ENCODE measurements at regions not wholly inside any gene's neighbourhood (a gene's known extent, or its start where the extent isn't known, plus 50 kb on each side); places are given as distances from the start of the nearest gene placed in this dataset.

- TF ChIP-seq CTCF (IDR thresholded peaks at IDR 0.05; ENCODE audit: insufficient read depth, low read length, severe bottlenecking): no peak
- FAIRE-seq (no peak), DNase-seq (ENCODE audit: low read depth) (no peak)
- Histone ChIP-seq H3K4me3 (ENCODE audit: low read depth, low read length) (no peak overlapping the region), H3K36me3 (ENCODE audit: control insufficient read depth, insufficient read depth, low read length) (no peaks in the 10 kb centered on the region), H3K27me3 (ENCODE audit: control insufficient read depth, insufficient read depth, low read length) (no peaks in the 10 kb centered on the region)
Observed at GRCh38 chr5:105133087-105133486, 1570.5 kb upstream of the NUDT12 start.

GRCh38 chr5:105132581-105132980 is 1570.0 kb upstream of the NUDT12 start:
- no peak for TF ChIP-seq CTCF (IDR thresholded peaks at IDR 0.05; ENCODE audit: insufficient read depth, low read length, severe bottlenecking)
- no peaks in the 10 kb centered on the region for H3K27me3 ChIP-seq (ENCODE audit: control insufficient read depth, insufficient read depth, low read length)
- FAIRE-seq (no peak), DNase-seq (ENCODE audit: low read depth) (no peak)
- H3K36me3 ChIP-seq (ENCODE audit: control insufficient read depth, insufficient read depth, low read length): no peaks in the 10 kb centered on the region
- H3K4me3 ChIP-seq (ENCODE audit: low read depth, low read length): no peak overlapping the region

- FAIRE-seq (no peak), DNase-seq (ENCODE audit: low read depth) (no peak)
- Histone ChIP-seq H3K27me3 (ENCODE audit: control insufficient read depth, insufficient read depth, low read length) (no peaks in the 10 kb centered on the region), H3K36me3 (ENCODE audit: control insufficient read depth, insufficient read depth, low read length) (no peaks in the 10 kb centered on the region), H3K4me3 (ENCODE audit: low read depth, low read length) (no peak overlapping the region)
- TF ChIP-seq CTCF (IDR thresholded peaks at IDR 0.05; ENCODE audit: insufficient read depth, low read length, severe bottlenecking): no peak
Observed at GRCh38 chr5:105131045-105131444, 1568.5 kb upstream of the NUDT12 start.

- no peaks in the 10 kb centered on the region for H3K27me3 ChIP-seq (ENCODE audit: control insufficient read depth, insufficient read depth, low read length)
- peak; percentile 20 for DNase-seq (ENCODE audit: low read depth)
- FAIRE-seq: no peak
- TF ChIP-seq CTCF (IDR thresholded peaks at IDR 0.05; ENCODE audit: insufficient read depth, low read length, severe bottlenecking): no peak
- H3K36me3 ChIP-seq (ENCODE audit: control insufficient read depth, insufficient read depth, low read length): no peaks in the 10 kb centered on the region
- no peak overlapping the region for H3K4me3 ChIP-seq (ENCODE audit: low read depth, low read length)
Observed at GRCh38 chr5:105101577-105101976, 1539.0 kb upstream of the NUDT12 start.

GRCh38 chr5:105088961-105089360 is 1526.4 kb upstream of the NUDT12 start:
- TF ChIP-seq CTCF (IDR thresholded peaks at IDR 0.05; ENCODE audit: insufficient read depth, low read length, severe bottlenecking): no peak
- Histone ChIP-seq H3K4me3 (ENCODE audit: low read depth, low read length) (no peak overlapping the region), H3K27me3 (ENCODE audit: control insufficient read depth, insufficient read depth, low read length) (no peaks in the 10 kb centered on the region), H3K36me3 (ENCODE audit: control insufficient read depth, insufficient read depth, low read length) (no peaks in the 10 kb centered on the region)
- no peak for FAIRE-seq
- DNase-seq (ENCODE audit: low read depth): no peak

- DNase-seq (ENCODE audit: low read depth) (no peak), FAIRE-seq (no peak)
- no peak for TF ChIP-seq CTCF (IDR thresholded peaks at IDR 0.05; ENCODE audit: insufficient read depth, low read length, severe bottlenecking)
- H3K36me3 ChIP-seq (ENCODE audit: control insufficient read depth, insufficient read depth, low read length): no peaks in the 10 kb centered on the region
- no peak overlapping the region for H3K4me3 ChIP-seq (ENCODE audit: low read depth, low read length)
- H3K27me3 ChIP-seq (ENCODE audit: control insufficient read depth, insufficient read depth, low read length): no peaks in the 10 kb centered on the region
Observed at GRCh38 chr5:105088102-105088501, 1525.5 kb upstream of the NUDT12 start.
